ENCODE measurements at regions not wholly inside any gene's neighbourhood (a gene's known extent, or its start where the extent isn't known, plus 50 kb on each side); places are given as distances from the start of the nearest gene placed in this dataset.

GRCh38 chr14:65281991-65282895 is 130.3 kb upstream of the FUT8 start:
- DNase-seq = peak in 2 of 3 donors; percentile 33 to 80

- no peak for DNase-seq
Measured at GRCh38 chr14:65282896-65283253, 129.7 kb upstream of the FUT8 start.

- no peak for DNase-seq
Measured at GRCh38 chr14:65286443-65286842, 126.1 kb upstream of the FUT8 start.

GRCh38 chr14:65287264-65288131 is 125.0 kb upstream of the FUT8 start:
- DNase-seq = no peak

GRCh38 chr14:65290830-65291229 is 121.7 kb upstream of the FUT8 start:
- peak in 1 of 3 donors; percentile 89 for DNase-seq

GRCh38 chr14:65291531-65291930 is 121.0 kb upstream of the FUT8 start:
- no peak for DNase-seq

GRCh38 chr14:65294816-65295215 is 117.7 kb upstream of the FUT8 start:
- no peak for DNase-seq

GRCh38 chr14:65296402-65296801 is 116.1 kb upstream of the FUT8 start:
- DNase-seq = no peak

GRCh38 chr14:65296876-65297275 is 115.7 kb upstream of the FUT8 start:
- no peak for DNase-seq

- no peak for DNase-seq
Measured at GRCh38 chr14:65297744-65298143, 114.8 kb upstream of the FUT8 start.

GRCh38 chr14:65299826-65300225 is 112.7 kb upstream of the FUT8 start:
- DNase-seq = no peak

- no peak for DNase-seq
Measured at GRCh38 chr14:65301862-65302539, 110.5 kb upstream of the FUT8 start.

GRCh38 chr14:65302571-65303189 is 109.8 kb upstream of the FUT8 start:
- no peak for DNase-seq

GRCh38 chr14:65303190-65303898 is 109.2 kb upstream of the FUT8 start:
- no peak for DNase-seq

GRCh38 chr14:65303899-65304222 is 108.7 kb upstream of the FUT8 start:
- DNase-seq = no peak

GRCh38 chr14:65304239-65304638 is 108.3 kb upstream of the FUT8 start:
- DNase-seq = no peak

- no peak for DNase-seq
Measured at GRCh38 chr14:65304963-65305362, 107.6 kb upstream of the FUT8 start.

- no peak for DNase-seq
Measured at GRCh38 chr14:65308536-65308935, 104.0 kb upstream of the FUT8 start.

GRCh38 chr14:65310568-65310967 is 102.0 kb upstream of the FUT8 start:
- DNase-seq = no peak

- DNase-seq = no peak
Measured at GRCh38 chr14:65312859-65313258, 99.7 kb upstream of the FUT8 start.

Data from muscle of back (tissue), 3 donors.